Brain microvascular endothelial cell (primary cell): ENCODE measurements at regions not wholly inside any gene's neighbourhood (a gene's known extent, or its start where the extent isn't known, plus 50 kb on each side); places are given as distances from the start of the nearest gene placed in this dataset.
"Not testable (repeated sequence)": the region's sequence is repeated elsewhere in the genome, so short reads cannot be mapped to it uniquely, and the experiment has no call there.

Experiments
- DNase-seq: peaks from one replicate; pipeline ENCODE4 v3.0.0-alpha.2; 2020
- H3K27ac ChIP-seq: fragments of 250-450 bp; sonication (Bioruptor Pico); 2 replicates; pipeline ENCODE4 v1.5.1; 2020; ENCODE audit warnings: mild to moderate bottlenecking, moderate library complexity
- H3K27me3 ChIP-seq: fragments of 250-450 bp; sonication (Bioruptor Pico); replicated peaks from 2 replicates; pipeline ENCODE4 v1.5.1; 2020; ENCODE audit warnings: mild to moderate bottlenecking
- H3K36me3 ChIP-seq: fragments of 250-450 bp; sonication (Bioruptor Pico); replicated peaks from 2 replicates; pipeline ENCODE4 v1.5.1; 2020; ENCODE audit warnings: mild to moderate bottlenecking
- H3K4me3 ChIP-seq: 2 replicates; pipeline ENCODE4 v1.5.1; 2011; ENCODE audit warnings: low read depth, mild to moderate bottlenecking, control low read depth, low read length, moderate library complexity
- in situ Hi-C: cut with HindIII; loops from 2 replicates; pipeline ENCODE4 v1.10.0; 2017; ENCODE audit warnings: low sequenced_read_pairs, low pct_ligation_motif_present
- TF ChIP-seq, protein P1 (sequence below): IDR thresholded peaks from 2 replicates; pipeline ENCODE4 v1.5.1; 2011; ENCODE audit warnings: low read depth, mild to moderate bottlenecking, moderate library complexity, low read length, control low read depth, inconsistent platforms; ENCODE audit errors: missing control alignments

- no peak overlapping the region for H3K27ac ChIP-seq
- no peaks in the 10 kb centered on the region for H3K27me3 ChIP-seq
- TF ChIP-seq, protein P1, sequence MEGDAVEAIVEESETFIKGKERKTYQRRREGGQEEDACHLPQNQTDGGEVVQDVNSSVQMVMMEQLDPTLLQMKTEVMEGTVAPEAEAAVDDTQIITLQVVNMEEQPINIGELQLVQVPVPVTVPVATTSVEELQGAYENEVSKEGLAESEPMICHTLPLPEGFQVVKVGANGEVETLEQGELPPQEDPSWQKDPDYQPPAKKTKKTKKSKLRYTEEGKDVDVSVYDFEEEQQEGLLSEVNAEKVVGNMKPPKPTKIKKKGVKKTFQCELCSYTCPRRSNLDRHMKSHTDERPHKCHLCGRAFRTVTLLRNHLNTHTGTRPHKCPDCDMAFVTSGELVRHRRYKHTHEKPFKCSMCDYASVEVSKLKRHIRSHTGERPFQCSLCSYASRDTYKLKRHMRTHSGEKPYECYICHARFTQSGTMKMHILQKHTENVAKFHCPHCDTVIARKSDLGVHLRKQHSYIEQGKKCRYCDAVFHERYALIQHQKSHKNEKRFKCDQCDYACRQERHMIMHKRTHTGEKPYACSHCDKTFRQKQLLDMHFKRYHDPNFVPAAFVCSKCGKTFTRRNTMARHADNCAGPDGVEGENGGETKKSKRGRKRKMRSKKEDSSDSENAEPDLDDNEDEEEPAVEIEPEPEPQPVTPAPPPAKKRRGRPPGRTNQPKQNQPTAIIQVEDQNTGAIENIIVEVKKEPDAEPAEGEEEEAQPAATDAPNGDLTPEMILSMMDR = no peak
- no peak overlapping the region for H3K4me3 ChIP-seq
- DNase-seq = no peak
- H3K36me3 ChIP-seq = no peaks in the 10 kb centered on the region
- in situ Hi-C loops = no loop called here
These were observed 173.2 kb upstream of the ZNF804A start for GRCh38 chr2:184425083-184425482.

DNA sequence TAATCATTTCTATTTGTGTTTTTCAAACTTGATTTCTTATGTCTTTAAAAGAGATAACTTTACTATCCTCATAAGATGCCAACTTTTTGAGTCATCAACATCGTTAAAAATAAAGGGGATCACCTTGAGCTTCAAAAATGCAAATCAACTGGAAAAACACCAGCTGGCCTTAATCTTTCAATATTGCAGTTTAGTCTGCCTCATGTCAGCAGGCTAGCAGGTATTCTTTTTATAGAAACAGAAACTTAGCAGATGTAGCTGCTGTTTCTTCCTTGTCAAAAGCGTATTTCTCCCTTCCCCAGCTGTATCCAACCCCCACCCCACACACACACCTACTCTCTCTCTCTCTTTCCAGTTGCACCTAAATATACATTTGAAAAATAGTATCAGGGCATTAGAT lies 154.1 kb upstream of the ZNF804A start:
- Histone ChIP-seq H3K4me3 (no peak overlapping the region), H3K27me3 (no peaks in the 10 kb centered on the region), H3K36me3 (no peaks in the 10 kb centered on the region), H3K27ac (no peak overlapping the region)
- DNase-seq = no peak
- in situ Hi-C loops = no loop called here
- TF ChIP-seq, protein P1 = no peak

GRCh38 chr2:184444623-184445223 lies 153.6 kb upstream of the ZNF804A start:
- Histone ChIP-seq H3K27ac (no peak overlapping the region), H3K4me3 (no peak overlapping the region), H3K27me3 (no peaks in the 10 kb centered on the region), H3K36me3 (no peaks in the 10 kb centered on the region)
- TF ChIP-seq, protein P1 = no peak
- in situ Hi-C loops = no loop called here
- no peak for DNase-seq

GRCh38 chr2:184449760-184450159 lies 148.6 kb upstream of the ZNF804A start:
- TF ChIP-seq, protein P1 = no peak
- H3K4me3 ChIP-seq = no peak overlapping the region
- no peaks in the 10 kb centered on the region for H3K36me3 ChIP-seq
- DNase-seq = no peak
- H3K27ac ChIP-seq = no peak overlapping the region
- H3K27me3 ChIP-seq = no peaks in the 10 kb centered on the region
- in situ Hi-C loops = no loop called here

GRCh38 chr2:184452907-184453306 lies 145.4 kb upstream of the ZNF804A start:
- in situ Hi-C loops = no loop called here
- H3K4me3 ChIP-seq = no peak overlapping the region
- TF ChIP-seq, protein P1 = no peak
- H3K27me3 ChIP-seq = no peaks in the 10 kb centered on the region
- no peak for DNase-seq
- no peaks in the 10 kb centered on the region for H3K36me3 ChIP-seq
- H3K27ac ChIP-seq = no peak overlapping the region

DNA sequence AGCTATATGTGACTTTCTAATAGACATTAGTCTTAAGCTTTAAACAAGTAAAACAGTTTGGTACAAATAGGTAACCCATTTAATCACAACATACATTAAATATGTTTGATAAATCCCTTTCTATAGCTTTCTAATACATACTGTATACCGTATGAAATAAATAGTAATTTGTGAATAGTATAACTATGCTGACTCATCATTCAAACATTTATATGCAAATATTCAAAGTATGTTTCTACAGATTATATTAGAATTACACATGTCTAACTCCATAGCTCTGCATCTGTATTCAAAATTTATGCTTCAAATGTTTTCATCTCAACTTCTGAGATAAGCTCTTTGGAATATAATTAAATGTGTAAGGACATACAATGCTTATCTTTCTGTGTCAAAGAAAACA lies 142.7 kb upstream of the ZNF804A start:
- no peaks in the 10 kb centered on the region for H3K27me3 ChIP-seq
- H3K36me3 ChIP-seq = no peaks in the 10 kb centered on the region
- in situ Hi-C loops = no loop called here
- no peak for DNase-seq
- H3K4me3 ChIP-seq = no peak overlapping the region
- H3K27ac ChIP-seq = no peak overlapping the region
- TF ChIP-seq, protein P1 = no peak

- in situ Hi-C loops, H3K27me3 ChIP-seq: not testable (repeated sequence)
These were observed 141.6 kb upstream of the ZNF804A start for GRCh38 chr2:184456693-184457092.

More at GRCh38 chr2:184456693-184457092, 141.6 kb upstream of the ZNF804A start:
- not testable (repeated sequence) for H3K27ac ChIP-seq, H3K36me3 ChIP-seq, H3K4me3 ChIP-seq, DNase-seq
